Astrocyte (in vitro differentiated cells and primary cell): ENCODE measurements at regions not wholly inside any gene's neighbourhood (a gene's known extent, or its start where the extent isn't known, plus 50 kb on each side); places are given as distances from the start of the nearest gene placed in this dataset.

Source experiments
- DNase-seq: peaks from one replicate; pipeline ENCODE4 v3.0.0-alpha.2; 2010; ENCODE audit warnings: low read depth
- FAIRE-seq: peaks from 2 replicates; lab custom pipeline; 2011; peaks lifted over from hg19 to GRCh38; lab: Jason Lieb, UNC
- H2AFZ ChIP-seq: 2 replicates; pipeline ENCODE4 v1.6.0; 2012; ENCODE audit warnings: low read depth, low read length, inconsistent platforms
- H3K27ac ChIP-seq: 2 replicates; pipeline ENCODE4 v1.5.1; 2011; ENCODE audit warnings: low read depth, low read length, inconsistent platforms
- H3K27me3 ChIP-seq: 2 replicates; pipeline ENCODE4 v1.6.0; 2011; ENCODE audit warnings: low read length, inconsistent platforms; ENCODE audit not compliant: insufficient read depth
- H3K36me3 ChIP-seq: 2 replicates; pipeline ENCODE4 v1.5.1; 2011; ENCODE audit warnings: low read length, inconsistent platforms; ENCODE audit not compliant: insufficient read depth
- H3K4me1 ChIP-seq: 2 replicates; pipeline ENCODE4 v1.5.1; 2011; ENCODE audit warnings: low read length, inconsistent platforms; ENCODE audit not compliant: insufficient read depth
- H3K4me2 ChIP-seq: 2 replicates; pipeline ENCODE4 v1.6.0; 2012; ENCODE audit warnings: low read length, inconsistent platforms
- H3K4me3 ChIP-seq: 2 replicates; pipeline ENCODE4 v1.5.1; 2011; ENCODE audit warnings: low read depth, mild to moderate bottlenecking, low read length, inconsistent platforms; ENCODE audit not compliant: insufficient read depth
- H3K79me2 ChIP-seq: 2 replicates; pipeline ENCODE4 v1.6.0; 2012; ENCODE audit warnings: mild to moderate bottlenecking, low read length, inconsistent platforms; ENCODE audit not compliant: insufficient read depth
- H3K9ac ChIP-seq: 2 replicates; pipeline ENCODE4 v1.6.0; 2012; ENCODE audit warnings: mild to moderate bottlenecking, low read length, inconsistent platforms
- H3K9me3 ChIP-seq: 2 replicates; pipeline ENCODE4 v1.5.1; 2012; ENCODE audit warnings: low read depth, mild to moderate bottlenecking, low read length, inconsistent platforms; ENCODE audit not compliant: insufficient read depth
- H4K20me1 ChIP-seq: 2 replicates; pipeline ENCODE4 v1.6.0; 2012; ENCODE audit warnings: low read length, inconsistent platforms; ENCODE audit not compliant: insufficient read depth
- H3K27ac Mint-ChIP-seq: one replicate; pipeline ENCODE4 v1.8.0; 2021; ENCODE audit warnings: mild to moderate bottlenecking, mixed read lengths; ENCODE audit not compliant: unreplicated experiment
- H3K27me3 Mint-ChIP-seq: one replicate; pipeline ENCODE4 v1.8.0; 2021; ENCODE audit warnings: low read depth, mixed read lengths; ENCODE audit not compliant: unreplicated experiment
- H3K36me3 Mint-ChIP-seq: one replicate; pipeline ENCODE4 v1.8.0; 2021; ENCODE audit warnings: low read depth, mixed read lengths; ENCODE audit not compliant: unreplicated experiment
- H3K4me1 Mint-ChIP-seq: one replicate; pipeline ENCODE4 v1.8.0; 2021; ENCODE audit warnings: low read depth, mixed read lengths; ENCODE audit not compliant: unreplicated experiment
- H3K4me3 Mint-ChIP-seq: one replicate; pipeline ENCODE4 v1.8.0; 2021; ENCODE audit warnings: mild to moderate bottlenecking, moderate library complexity, mixed read lengths; ENCODE audit not compliant: unreplicated experiment
- H3K9me3 Mint-ChIP-seq: one replicate; pipeline ENCODE4 v1.8.0; 2021; ENCODE audit warnings: mild to moderate bottlenecking, mixed read lengths; ENCODE audit not compliant: unreplicated experiment
- CTCF ChIP-seq: IDR thresholded peaks from 2 replicates; pipeline ENCODE4 v1.5.1; 2011; ENCODE audit warnings: low read depth, mild to moderate bottlenecking, inconsistent platforms, low read length, moderate library complexity; ENCODE audit not compliant: insufficient read depth
- EZH2 ChIP-seq: IDR thresholded peaks from 2 replicates; pipeline ENCODE4 v1.6.1; 2012; ENCODE audit warnings: mild to moderate bottlenecking, low read length, inconsistent platforms; ENCODE audit not compliant: insufficient read depth

GRCh38 chr3:124295362-124295761 is 303.4 kb upstream of the ROPN1 start:
- Histone ChIP-seq H3K9ac (no peak overlapping the region), H3K9me3 (no peaks in the 10 kb centered on the region), H3K4me3 (no peak overlapping the region), H3K27ac (no peak overlapping the region), H3K4me1 (peaks cover 15% of the 10 kb centered on the region), H3K4me2 (no peak overlapping the region), H3K79me2 (no peaks in the 10 kb centered on the region), H4K20me1 (peaks cover 4% of the 10 kb centered on the region), H3K36me3 (no peaks in the 10 kb centered on the region), H2AFZ (no peak overlapping the region), H3K27me3 (no peaks in the 10 kb centered on the region)
- Mint-ChIP-seq H3K36me3 (peaks cover 14% of the 10 kb centered on the region), H3K4me1 (peaks cover 21% of the 10 kb centered on the region), H3K9me3 (peaks cover 2% of the 10 kb centered on the region), H3K27me3 (peaks cover 6% of the 10 kb centered on the region), H3K4me3 (no peak overlapping the region), H3K27ac (no peak overlapping the region)
- no peak for TF ChIP-seq CTCF
- TF ChIP-seq EZH2: no peak
- peak; percentile 69 for DNase-seq
- FAIRE-seq: no peak

GRCh38 chr3:124296406-124296805 is 304.5 kb upstream of the ROPN1 start:
- Mint-ChIP-seq H3K27me3 (peaks cover 6% of the 10 kb centered on the region), H3K36me3 (peaks cover 17% of the 10 kb centered on the region), H3K9me3 (peaks cover 2% of the 10 kb centered on the region), H3K27ac (no peak overlapping the region), H3K4me3 (no peak overlapping the region), H3K4me1 (peaks cover 21% of the 10 kb centered on the region)
- H3K27ac ChIP-seq: no peak overlapping the region
- DNase-seq (no peak), FAIRE-seq (no peak)
- peaks cover 4% of the 10 kb centered on the region for H4K20me1 ChIP-seq
- no peak overlapping the region for H2AFZ ChIP-seq
- H3K9ac ChIP-seq: no peak overlapping the region
- H3K27me3 ChIP-seq: no peaks in the 10 kb centered on the region
- H3K4me3 ChIP-seq: no peak overlapping the region
- peaks cover 16% of the 10 kb centered on the region for H3K4me1 ChIP-seq
- TF ChIP-seq EZH2 (no peak), CTCF (no peak)
- H3K36me3 ChIP-seq: no peaks in the 10 kb centered on the region
- no peaks in the 10 kb centered on the region for H3K79me2 ChIP-seq
- no peak overlapping the region for H3K4me2 ChIP-seq
- no peaks in the 10 kb centered on the region for H3K9me3 ChIP-seq

GRCh38 chr3:124297062-124297980 is 305.4 kb upstream of the ROPN1 start:
- Mint-ChIP-seq H3K27ac (no peak overlapping the region), H3K9me3 (peaks cover 2% of the 10 kb centered on the region), H3K4me3 (no peak overlapping the region), H3K4me1 (peaks cover 19% of the 10 kb centered on the region), H3K27me3 (peaks cover 6% of the 10 kb centered on the region), H3K36me3 (peaks cover 17% of the 10 kb centered on the region)
- no peaks in the 10 kb centered on the region for H3K9me3 ChIP-seq
- DNase-seq: no peak
- no peak overlapping the region for H2AFZ ChIP-seq
- peaks cover 4% of the 10 kb centered on the region for H4K20me1 ChIP-seq
- H3K36me3 ChIP-seq: no peaks in the 10 kb centered on the region
- no peak for FAIRE-seq
- H3K79me2 ChIP-seq: no peaks in the 10 kb centered on the region
- no peaks in the 10 kb centered on the region for H3K27me3 ChIP-seq
- no peak overlapping the region for H3K4me2 ChIP-seq
- H3K27ac ChIP-seq: no peak overlapping the region
- H3K4me1 ChIP-seq: peaks cover 16% of the 10 kb centered on the region
- H3K9ac ChIP-seq: no peak overlapping the region
- TF ChIP-seq EZH2 (no peak), CTCF (no peak)
- no peak overlapping the region for H3K4me3 ChIP-seq
